ENCODE measurements at regions not wholly inside any gene's neighbourhood (a gene's known extent, or its start where the extent isn't known, plus 50 kb on each side); places are given as distances from the start of the nearest gene placed in this dataset.

DNA sequence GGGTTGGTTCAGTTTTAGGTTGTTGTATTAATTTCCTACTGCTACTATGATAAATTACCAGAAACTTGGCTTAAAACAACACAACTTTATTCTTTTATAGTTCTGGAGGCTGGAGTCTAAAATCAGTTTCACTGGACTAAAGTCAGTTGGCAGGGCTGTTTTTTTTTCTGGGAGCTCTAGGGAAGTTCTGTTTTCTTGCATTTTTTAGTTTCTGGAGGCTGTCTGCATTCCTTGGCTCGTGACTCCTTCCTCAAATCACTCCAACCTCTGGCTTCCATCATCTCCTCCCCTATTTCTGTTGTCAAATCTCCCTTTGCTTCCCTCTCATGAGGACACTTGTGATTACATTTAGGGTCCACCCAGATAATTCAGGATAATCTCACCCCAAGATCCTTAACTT, 51.3 kb upstream of the SUB1 start:
- no peak overlapping the region for H3K4me2 ChIP-seq (ENCODE audit: insufficient read depth in 1 of 2, low read depth in 2 of 2, low read length in 2 of 2)
- H3K14ac ChIP-seq (ENCODE audit: insufficient read length) = no peak overlapping the region
- ChIA-PET CTCF (ENCODE audit: partially characterized antibody) (interaction anchor here (0.6 to 2.7 kb wide), 4 partner anchors 21 to 606 kb away, joined by 3 to 8 read pairs (median 4); no protein-coding TSS in a partner anchor), POLR2A (ENCODE audit: partially characterized antibody) (interaction anchor here (1.4 kb wide), 1 partner anchor 49 kb away, joined by 3 read pairs; no protein-coding TSS in a partner anchor)
- no peak overlapping the region for H3K9ac ChIP-seq (replicated peaks in 1 of 4; ENCODE audit: extremely low read depth in 1 of 4, low read depth in 3 of 4, low read length in 3 of 4)
- no peak overlapping the region for H3K18ac ChIP-seq (ENCODE audit: extremely low read depth, low read length)
- no peak overlapping the region for H4K5ac ChIP-seq (ENCODE audit: insufficient read length, low read depth, low read length)
- H3K36me3 ChIP-seq (ENCODE audit: control insufficient read depth in 2 of 4, insufficient read depth in 4 of 4, low read length in 3 of 4) = no peaks in the 10 kb centered on the region
- no peaks in the 10 kb centered on the region for H3K9me3 ChIP-seq (ENCODE audit: insufficient read depth in 2 of 2, low read depth in 1 of 2, low read length in 1 of 2)
- 85% methylated on average over 1 of the region's 1 CpG; no CpG with 5 or more reads in 1 of the 2 experiments for WGBS, 2 experiments (ENCODE audit: extremely low coverage in 1 of 2, insufficient coverage in 1 of 2, insufficient read length in 1 of 2, insufficient replicate concordance in 2 of 2, low coverage in 1 of 2, low lambda C conversion rate in 2 of 2, missing lambda C conversion rate in 1 of 2)
- no peaks in the 10 kb centered on the region for H3K79me1 ChIP-seq (ENCODE audit: low read depth, low read length)
- no peak overlapping the region for H2BK20ac ChIP-seq (ENCODE audit: low read length)
- H2BK12ac ChIP-seq (ENCODE audit: low read depth, low read length) = no peak overlapping the region
- no peak overlapping the region for H3K56ac ChIP-seq (replicated peaks; ENCODE audit: insufficient read length, low read depth, low read length)
- H2AK5ac ChIP-seq (ENCODE audit: low read depth, low read length) = no peak overlapping the region
- H3K23ac ChIP-seq (ENCODE audit: insufficient read length) = no peak overlapping the region
- FAIRE-seq (no peak), DNase-seq (ENCODE audit: low read depth in 1 of 2, low spot score in 2 of 2) (no peak)
- H3K23me2 ChIP-seq (ENCODE audit: low read depth, low read length) = no peaks in the 10 kb centered on the region
- H4K8ac ChIP-seq (ENCODE audit: extremely low read depth, insufficient read depth, low read length) = no peak overlapping the region
- H3K27me3 ChIP-seq (replicated peaks in 1 of 4; ENCODE audit: control insufficient read depth in 3 of 4, extremely low read depth in 1 of 4, insufficient read depth in 3 of 4, low read length in 3 of 4) = no peaks in the 10 kb centered on the region
- no peak overlapping the region for H4K91ac ChIP-seq (replicated peaks; ENCODE audit: insufficient read length, low read length)
- no peak overlapping the region for H3K27ac ChIP-seq (ENCODE audit: low read depth, low read length)
- peaks cover 0 to 6% (median 4%) of the 10 kb centered on the region in 4 experiments; a peak in 2 of 7 replicates for H3K4me1 ChIP-seq (replicated peaks in 1 of 4; ENCODE audit: control insufficient read depth in 3 of 4, insufficient read depth in 4 of 4, low read length in 3 of 4)
- TF ChIP-seq HDAC2 (IDR thresholded peaks at IDR 0.05; ENCODE audit: borderline replicate concordance in 1 of 2, low read depth in 2 of 2, low read length in 2 of 2) (no peak), KDM5A (IDR thresholded peaks at IDR 0.05; ENCODE audit: low read length) (no peak), CEBPB (IDR thresholded peaks at IDR 0.05; ENCODE audit: low read depth, low read length) (no peak), TAF1 (IDR thresholded peaks at IDR 0.05; ENCODE audit: low read depth, low read length) (no peak), ZNF274 (IDR thresholded peaks at IDR 0.05; ENCODE audit: borderline replicate concordance, extremely low read depth, low read length) (no peak), TAF7 (optimal IDR thresholded peaks at IDR 0.05; ENCODE audit: borderline replicate concordance, low read depth, low read length) (no peak)
- no peaks in the 10 kb centered on the region for H4K20me1 ChIP-seq (replicated peaks in 1 of 2; ENCODE audit: control insufficient read depth in 1 of 2, insufficient read depth in 2 of 2, low read length in 2 of 2)
- no peak overlapping the region for H2BK5ac ChIP-seq (ENCODE audit: low read depth, low read length)
- H2BK15ac ChIP-seq (ENCODE audit: low read length) = no peak overlapping the region
- H2AFZ ChIP-seq (ENCODE audit: low read length) = no peak overlapping the region
- no peak overlapping the region for H3K4ac ChIP-seq (replicated peaks; ENCODE audit: insufficient read length, low read depth, low read length)
- no peak overlapping the region for H3K4me3 ChIP-seq (ENCODE audit: extremely low read depth in 1 of 4, insufficient read depth in 2 of 4, low read depth in 3 of 4, low read length in 4 of 4)
- no peak overlapping the region for H2BK120ac ChIP-seq (replicated peaks; ENCODE audit: low read depth, low read length)
- no peaks in the 10 kb centered on the region for H3K79me2 ChIP-seq (ENCODE audit: control insufficient read depth in 1 of 2, insufficient read depth in 2 of 2, low read length in 2 of 2)
